IMR-90 (cell line): ENCODE measurements at regions not wholly inside any gene's neighbourhood (a gene's known extent, or its start where the extent isn't known, plus 50 kb on each side); places are given as distances from the start of the nearest gene placed in this dataset.

Experiments
- ATAC-seq: fragments of 200-7000 bp; cut with Tn5 transposase; 2 replicates; pipeline ENCODE4 v1.9.1; 2020; ENCODE audit warnings: low read depth, mild to moderate bottlenecking, moderate library complexity
- BruUV-seq: library from RNA; stranded (reverse); fragments of 400-500 nt; replicated peaks from 2 replicates; lab custom pipeline; 2021; lab: Mats Ljungman, UMichigan
- CTCF ChIA-PET: fragments of 300-600 bp; formaldehyde crosslinking; extraction: SDS; loops from one replicate; lab custom pipeline; 2021; ENCODE audit warnings: antibody characterized with exemption; lab: Yijun Ruan, JAX
- POLR2A ChIA-PET: fragments of 300-600 bp; sonication (Branson Sonifier 250); formaldehyde crosslinking; loops from one replicate; lab custom pipeline; 2022; ENCODE audit warnings: antibody characterized with exemption; ENCODE audit not compliant: unreplicated experiment; lab: Charles Lee
- DNase-seq: peaks from one replicate; pipeline ENCODE4 v3.0.0; 2013
- H2AFZ ChIP-seq: replicated peaks from 2 replicates; pipeline ENCODE3; 2013; ENCODE audit warnings: low read length, mild to moderate bottlenecking; ENCODE audit not compliant: poor library complexity
- H2AK5ac ChIP-seq: 2 replicates; pipeline ENCODE4 v1.6.1; 2013; ENCODE audit warnings: low read depth, low read length, inconsistent platforms
- H2AK9ac ChIP-seq: replicated peaks from 2 replicates; pipeline ENCODE3; 2013; ENCODE audit warnings: mild to moderate bottlenecking, low read depth, low read length, moderate library complexity; ENCODE audit not compliant: poor library complexity
- H2BK120ac ChIP-seq: 2 replicates; pipeline ENCODE4 v1.6.1; 2013; ENCODE audit warnings: low read depth, low read length, inconsistent platforms
- H2BK15ac ChIP-seq: 3 replicates; pipeline ENCODE4 v1.6.1; 2013; ENCODE audit warnings: low read depth, low read length, inconsistent platforms
- H2BK20ac ChIP-seq: 2 replicates; pipeline ENCODE4 v1.6.1; 2013; ENCODE audit warnings: low read depth, mild to moderate bottlenecking, inconsistent platforms, low read length, moderate library complexity
- H2BK5ac ChIP-seq: 2 replicates; pipeline ENCODE4 v1.6.1; 2013; ENCODE audit warnings: mild to moderate bottlenecking, low read depth, low read length, inconsistent platforms; ENCODE audit not compliant: poor library complexity, severe bottlenecking
- H3K14ac ChIP-seq: replicated peaks from 2 replicates; pipeline ENCODE4 v1.6.1; 2013; ENCODE audit warnings: low read depth, low read length, inconsistent platforms
- H3K18ac ChIP-seq: 2 replicates; pipeline ENCODE4 v1.6.1; 2013; ENCODE audit warnings: low read depth, low read length, control low read depth
- H3K23ac ChIP-seq: 2 replicates; pipeline ENCODE4 v1.6.1; 2013; ENCODE audit warnings: low read depth, low read length, inconsistent platforms
- H3K27ac ChIP-seq: 2 replicates; pipeline ENCODE4 v1.5.1; 2013; ENCODE audit warnings: mild to moderate bottlenecking, control low read depth, low read length; ENCODE audit not compliant: insufficient read depth
- H3K27me3 ChIP-seq: 2 replicates; pipeline ENCODE4 v1.6.1; 2013; ENCODE audit warnings: low read length; ENCODE audit not compliant: control insufficient read depth, insufficient read depth
- H3K36me3 ChIP-seq: 2 replicates; pipeline ENCODE4 v1.6.1; 2013; ENCODE audit warnings: low read length, mixed read lengths; ENCODE audit not compliant: control insufficient read depth, insufficient read depth
- H3K4ac ChIP-seq: 2 replicates; pipeline ENCODE4 v1.6.1; 2013; ENCODE audit warnings: low read depth, low read length, inconsistent platforms
- H3K4me1 ChIP-seq: 2 replicates; pipeline ENCODE4 v1.6.1; 2013; ENCODE audit warnings: low read length, mixed read lengths; ENCODE audit not compliant: control insufficient read depth, insufficient read depth
- H3K4me2 ChIP-seq: 2 replicates; pipeline ENCODE4 v1.6.1; 2013; ENCODE audit warnings: low read depth, mild to moderate bottlenecking, control low read depth, low read length, moderate library complexity
- H3K4me3 ChIP-seq: 2 replicates; pipeline ENCODE4 v1.5.1; 2013; ENCODE audit warnings: low read depth, mild to moderate bottlenecking, control low read depth, low read length, moderate library complexity; ENCODE audit not compliant: insufficient read depth
- H3K56ac ChIP-seq: 2 replicates; pipeline ENCODE4 v1.6.1; 2013; ENCODE audit warnings: low read length, inconsistent platforms; ENCODE audit not compliant: insufficient read depth; ENCODE audit errors: extremely low read depth
- H3K79me1 ChIP-seq, 2 experiments: 2 replicates each; pipeline ENCODE4 v1.6.1; 2013; ENCODE audit warnings: low read length in 2 of 2, inconsistent platforms in 1 of 2, low read depth in 1 of 2
- H3K9ac ChIP-seq: 2 replicates; pipeline ENCODE4 v1.6.1; 2013; ENCODE audit warnings: low read depth, low read length, control low read depth
- H3K9me1 ChIP-seq: 2 replicates; pipeline ENCODE4 v1.6.1; 2013; ENCODE audit warnings: low read length, inconsistent platforms; ENCODE audit not compliant: insufficient read depth
- H3K9me3 ChIP-seq: 2 replicates; pipeline ENCODE4 v1.6.1; 2013; ENCODE audit warnings: low read length; ENCODE audit not compliant: control insufficient read depth, insufficient read depth
- H4K20me1 ChIP-seq: 2 replicates; pipeline ENCODE4 v1.6.1; 2013; ENCODE audit warnings: low read length, inconsistent platforms; ENCODE audit not compliant: insufficient read depth
- H4K5ac ChIP-seq: 2 replicates; pipeline ENCODE4 v1.6.1; 2013; ENCODE audit warnings: mild to moderate bottlenecking, low read depth, low read length, control low read depth
- H4K8ac ChIP-seq, 2 experiments: 2 replicates each; pipeline ENCODE4 v1.6.1; 2013; ENCODE audit warnings: low read depth in 2 of 2, low read length in 2 of 2, control low read depth in 1 of 2, inconsistent platforms in 1 of 2
- H4K91ac ChIP-seq: 2 replicates; pipeline ENCODE4 v1.6.1; 2013; ENCODE audit warnings: low read depth, low read length, inconsistent platforms; ENCODE audit not compliant: insufficient read depth
- ELK1 ChIP-seq: fragments of 150-350 bp; IDR thresholded peaks from 2 replicates; pipeline ENCODE4 v1.6.1; 2016; ENCODE audit warnings: low read depth, mild to moderate bottlenecking, low read length, moderate library complexity, borderline replicate concordance
- MAFK ChIP-seq: IDR thresholded peaks from 2 replicates; pipeline ENCODE4 v1.6.1; 2012; ENCODE audit warnings: low read depth, low read length, improper control_type of control experiment
- MAZ ChIP-seq: IDR thresholded peaks from 2 replicates; pipeline ENCODE4 v1.6.1; 2012; ENCODE audit warnings: low read depth, mild to moderate bottlenecking, low read length, improper control_type of control experiment, moderate library complexity, borderline replicate concordance
- WGBS, 2 experiments: methylation state at CpG; one replicate each; pipeline versions ENCODE4 v1.1.5 to v1.1.7; 2013; ENCODE audit warnings: missing lambda C conversion rate in 2 of 2; ENCODE audit not compliant: insufficient read length in 1 of 2; ENCODE audit errors: extremely low coverage in 2 of 2; 5-methylcytosine and 5-hydroxymethylcytosine counted together
- dilution Hi-C: fragments of 300-500 bp; cut with HindIII; formaldehyde crosslinking; loops from one replicate; pipeline ENCODE4 v1.14.3; 2018; ENCODE audit warnings: low sequenced_read_pairs; ENCODE audit not compliant: unreplicated experiment
- in situ Hi-C: fragments of 300-500 bp; cut with MboI; formaldehyde crosslinking; loops from 3 replicates; pipeline ENCODE4 v1.14.3; 2019; ENCODE audit warnings: low sequenced_read_pairs, inconsistent platforms, mixed read lengths
- intact Hi-C: fragments of 100-400 bp; cut with micrococcal nuclease; formaldehyde crosslinking; loops from 2 replicates; pipeline ENCODE4 v1.10.0; 2022

- no peak overlapping the region for H2AK5ac ChIP-seq
- H4K5ac ChIP-seq: no peak overlapping the region
- no peak overlapping the region for H2AK9ac ChIP-seq
- H3K27ac ChIP-seq: no peak overlapping the region
- dilution Hi-C loops: no loop called here
- H4K20me1 ChIP-seq: no peaks in the 10 kb centered on the region
- H3K14ac ChIP-seq: no peak overlapping the region
- H3K27me3 ChIP-seq: no peaks in the 10 kb centered on the region
- peaks cover 9% of the 10 kb centered on the region for H3K9me3 ChIP-seq
- H3K79me1 ChIP-seq: no peaks in the 10 kb centered on the region
- H3K9me1 ChIP-seq: no peaks in the 10 kb centered on the region
- no peak overlapping the region for H3K56ac ChIP-seq
- no peaks in the 10 kb centered on the region for H3K4me1 ChIP-seq
- no CpG with 5 or more reads among the region's 2 CpGs for WGBS, 2 experiments
- no peak overlapping the region for H4K8ac ChIP-seq
- H3K23ac ChIP-seq: no peak overlapping the region
- TF ChIP-seq MAFK (0 out of 2 replicates have a peak, but pooled peaks have one; percentile 10), ELK1 (no peak), MAZ (no peak)
- no TSS peak for BruUV-seq
- no peak overlapping the region for H3K4ac ChIP-seq
- no peak overlapping the region for H2AFZ ChIP-seq
- no peak overlapping the region for H3K9ac ChIP-seq
- ChIA-PET CTCF (no interaction called here), POLR2A (no interaction called here)
- no peak overlapping the region for H3K4me2 ChIP-seq
- ATAC-seq (no peak), DNase-seq (no peak)
- H3K36me3 ChIP-seq: no peaks in the 10 kb centered on the region
- in situ Hi-C loops: no loop called here
- H3K4me3 ChIP-seq: no peak overlapping the region
- intact Hi-C loops: no loop called here
- no peak overlapping the region for H4K91ac ChIP-seq
- no peak overlapping the region for H2BK5ac ChIP-seq
- no peak overlapping the region for H2BK20ac ChIP-seq
- H3K18ac ChIP-seq: no peak overlapping the region
- no peak overlapping the region for H2BK15ac ChIP-seq
- no peak overlapping the region for H2BK120ac ChIP-seq
Measured at GRCh38 chr2:35337922-35338321, 1017.7 kb upstream of the CRIM1 start.
